ENCODE measurements at regions not wholly inside any gene's neighbourhood (a gene's known extent, or its start where the extent isn't known, plus 50 kb on each side); places are given as distances from the start of the nearest gene placed in this dataset.

- DNase-seq (ENCODE audit: low read depth) = no peak
These were observed 136.5 kb upstream of the ABCA1 start for GRCh38 chr9:105064248-105065097.

DNA sequence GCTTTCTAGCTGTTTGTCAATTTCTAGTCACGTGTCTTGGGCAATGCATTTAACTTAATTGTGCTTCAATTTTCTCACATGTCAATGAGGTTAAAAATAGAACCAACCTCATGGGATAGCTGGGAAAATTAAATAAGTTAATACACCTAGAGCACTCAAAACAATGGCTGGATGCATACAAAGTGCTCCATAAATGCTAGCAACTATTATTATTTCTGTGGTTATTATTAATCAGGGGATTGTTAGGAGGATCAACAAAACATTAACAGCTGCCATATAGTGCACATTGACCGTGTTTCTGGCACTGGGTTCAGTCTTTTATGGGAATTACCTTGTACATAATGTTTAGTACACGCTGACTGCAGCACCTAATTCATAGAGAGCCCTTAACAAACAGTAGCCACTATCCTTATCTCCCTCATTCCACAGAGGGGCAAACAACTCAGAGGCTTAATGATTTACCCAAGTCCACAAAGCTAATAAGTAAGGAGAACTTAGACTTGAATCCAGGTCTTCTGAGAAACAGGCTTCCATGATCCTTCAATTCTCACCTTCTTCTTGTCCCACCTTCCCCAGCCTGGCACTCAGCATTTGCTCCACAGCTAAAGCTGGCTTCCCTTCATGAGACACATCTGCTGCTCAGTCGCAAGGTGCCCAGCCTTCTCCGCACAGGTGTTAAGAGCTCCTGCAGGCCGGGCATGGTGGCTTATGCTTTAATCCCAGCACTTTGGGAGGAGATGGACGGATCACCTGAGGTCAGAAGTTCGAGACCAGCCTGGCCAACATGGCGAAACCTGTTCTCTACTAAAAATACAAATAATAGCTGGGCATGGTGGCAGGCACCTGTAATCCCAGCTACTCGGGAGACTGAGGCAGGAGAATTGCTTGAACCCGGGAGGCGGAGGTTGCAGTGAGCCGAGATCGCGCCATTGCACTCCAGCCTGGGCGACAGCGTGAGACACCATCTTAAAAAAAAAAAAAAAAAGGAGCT, 137.4 kb upstream of the ABCA1 start:
- no peak for DNase-seq (ENCODE audit: low read depth)

- no peak for DNase-seq (ENCODE audit: low read depth)
These were observed 138.4 kb upstream of the ABCA1 start for GRCh38 chr9:105066275-105066865.

DNA sequence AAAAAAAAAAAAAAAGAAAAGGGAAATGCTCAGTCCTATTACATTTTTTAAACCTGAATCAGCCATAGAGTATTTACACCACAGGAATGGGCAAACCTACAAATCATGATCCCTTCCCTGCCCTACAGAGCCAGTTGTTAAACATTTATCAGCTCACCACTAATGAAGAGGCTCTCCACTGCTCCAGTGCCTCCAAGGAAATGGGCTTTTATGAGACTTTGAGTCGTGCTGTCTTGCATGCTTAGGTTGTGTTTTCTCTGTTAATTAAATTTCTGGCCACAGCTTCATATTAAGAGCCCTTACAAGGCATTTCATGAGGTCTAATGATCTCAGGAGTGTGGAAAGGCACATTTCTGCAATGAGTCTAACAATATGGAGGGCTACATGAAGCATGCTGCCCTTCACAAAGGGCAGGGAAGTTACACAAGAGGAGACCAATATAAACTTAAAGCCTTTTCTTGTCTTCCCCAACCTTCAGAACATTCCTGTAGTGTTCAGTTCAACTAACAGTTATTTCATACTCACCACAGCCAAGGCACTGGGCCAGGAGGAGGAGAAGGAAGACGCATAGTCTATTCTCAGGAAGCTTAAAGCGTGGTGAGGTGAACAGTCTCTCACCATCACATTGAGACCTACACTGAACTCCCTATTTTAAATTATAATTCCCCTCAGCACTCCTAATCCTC, 140.1 kb upstream of the ABCA1 start:
- DNase-seq (ENCODE audit: low read depth) = no peak

GRCh38 chr9:105069285-105069684, 141.3 kb upstream of the ABCA1 start:
- no peak for DNase-seq (ENCODE audit: low read depth)

DNA sequence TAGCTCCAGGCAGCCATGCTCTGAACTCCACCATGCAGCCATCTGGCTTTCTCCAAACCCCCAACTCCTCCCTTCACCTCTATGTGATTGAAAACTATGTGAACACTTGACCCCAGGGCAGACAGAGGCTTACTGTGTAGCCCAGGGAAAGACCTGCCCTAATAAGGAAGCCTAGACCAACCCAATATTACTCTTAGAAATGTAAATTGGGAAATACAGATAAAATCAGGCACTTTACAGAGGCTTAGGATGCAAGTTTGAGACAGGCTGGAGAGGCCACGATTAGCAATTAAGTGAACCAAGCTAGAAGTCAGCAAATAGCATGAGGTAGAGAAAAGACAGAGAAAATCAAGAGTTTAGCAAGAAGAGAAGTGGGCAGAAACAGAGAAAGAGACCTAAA, 141.7 kb upstream of the ABCA1 start:
- DNase-seq (ENCODE audit: low read depth) = no peak

DNA sequence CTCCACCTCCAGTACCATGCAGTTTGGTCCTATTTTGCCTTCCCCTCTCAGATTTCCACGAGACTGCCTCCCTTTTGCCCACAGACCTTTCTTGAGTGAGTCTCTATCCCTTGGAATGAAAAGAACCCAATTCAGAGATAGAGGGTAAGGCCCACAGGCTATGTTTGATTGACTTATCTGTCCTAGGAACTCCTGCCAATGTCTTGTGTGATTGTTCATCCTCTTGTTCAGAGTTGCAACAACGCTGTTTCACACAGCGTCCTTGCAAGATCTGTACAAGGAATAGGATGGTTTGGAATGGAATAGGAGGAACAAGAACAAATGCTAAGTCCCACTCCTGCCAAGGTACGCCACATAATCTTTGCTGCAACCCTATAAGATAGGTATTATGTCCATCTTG, 142.2 kb upstream of the ABCA1 start:
- no peak for DNase-seq (ENCODE audit: low read depth)

- no peak for DNase-seq (ENCODE audit: low read depth)
These were observed 144.5 kb upstream of the ABCA1 start for GRCh38 chr9:105072476-105072875.

DNA sequence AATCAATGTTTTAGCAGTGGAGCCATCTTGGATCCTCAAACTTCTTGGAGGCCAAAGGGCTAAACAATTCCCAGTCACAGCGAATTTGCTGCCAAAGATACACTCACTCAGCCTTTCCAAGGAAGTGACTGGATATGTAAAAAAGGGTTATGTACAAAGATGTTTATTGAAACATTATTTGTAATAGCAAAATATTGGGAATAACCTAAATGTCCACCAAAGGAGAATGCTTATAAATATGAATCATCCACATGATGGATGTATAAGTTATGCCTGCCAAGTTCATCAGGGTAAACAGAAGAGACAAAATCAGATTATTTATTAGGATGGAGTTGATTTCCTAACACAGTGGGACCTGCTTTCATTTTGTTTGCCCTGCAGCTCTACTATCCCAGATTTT, 145.2 kb upstream of the ABCA1 start:
- no peak for DNase-seq (ENCODE audit: low read depth)

DNA sequence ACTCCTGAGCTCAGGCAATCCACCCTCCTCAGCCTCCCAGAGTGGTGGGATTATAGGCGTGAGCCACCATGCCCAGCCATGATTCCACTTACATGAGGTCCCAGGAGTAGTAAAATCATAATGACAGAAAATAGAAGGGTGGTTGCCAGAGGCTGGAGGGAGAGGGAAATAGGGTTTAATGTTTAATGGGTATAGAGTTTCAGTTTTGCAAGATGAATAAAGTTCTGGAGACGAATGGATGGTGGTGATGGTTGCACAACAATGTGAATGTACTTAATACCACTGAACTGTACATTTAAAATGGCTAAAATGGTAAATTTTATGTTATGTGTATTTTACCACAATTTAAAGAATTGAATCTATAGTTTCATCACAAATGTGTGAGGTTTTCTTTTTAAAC, 146.5 kb upstream of the ABCA1 start:
- DNase-seq (ENCODE audit: low read depth) = no peak

DNA sequence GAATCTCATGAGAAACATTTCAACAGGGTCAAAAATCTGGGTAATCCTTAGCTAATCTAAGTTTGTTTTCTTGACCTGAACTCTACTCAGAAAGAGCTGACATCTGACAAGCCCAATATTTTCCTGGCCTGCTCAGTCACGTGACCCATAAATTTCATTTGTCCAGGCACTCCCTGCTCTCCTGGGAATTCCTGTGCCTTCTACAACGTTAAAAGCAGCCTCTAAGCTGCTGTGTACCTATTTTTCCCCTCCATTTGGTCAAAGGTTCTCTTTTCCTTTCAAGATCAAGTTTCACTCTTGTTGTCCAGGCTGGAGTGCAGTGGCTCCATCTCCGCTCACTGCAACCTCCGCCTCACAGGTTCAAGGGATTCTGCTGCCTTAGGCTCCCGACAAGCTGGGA, 148.8 kb upstream of the ABCA1 start:
- DNase-seq (ENCODE audit: low read depth) = no peak

- DNase-seq (ENCODE audit: low read depth) = no peak
These were observed 151.5 kb upstream of the ABCA1 start for GRCh38 chr9:105079457-105079856.

DNA sequence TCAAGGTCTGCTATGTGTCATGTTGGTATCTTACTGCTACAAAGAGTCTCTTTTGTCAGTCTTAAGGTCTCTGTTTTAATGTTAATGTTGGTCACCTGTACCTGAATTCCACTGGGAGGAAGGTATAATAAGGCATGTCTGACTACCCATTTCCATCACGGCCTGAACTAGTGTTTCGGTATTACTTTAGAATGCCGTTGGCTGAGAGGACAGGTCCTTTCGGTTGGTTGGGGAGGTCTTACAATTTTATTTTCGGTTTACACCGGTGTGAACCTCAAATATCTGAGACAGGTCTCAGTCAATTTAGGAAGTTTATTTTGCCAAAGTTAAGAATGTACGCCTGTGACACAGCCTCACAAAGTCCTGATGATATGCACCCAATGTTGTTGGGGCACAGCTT, 154.9 kb upstream of the ABCA1 start:
- no peak for DNase-seq (ENCODE audit: low read depth)

DNA sequence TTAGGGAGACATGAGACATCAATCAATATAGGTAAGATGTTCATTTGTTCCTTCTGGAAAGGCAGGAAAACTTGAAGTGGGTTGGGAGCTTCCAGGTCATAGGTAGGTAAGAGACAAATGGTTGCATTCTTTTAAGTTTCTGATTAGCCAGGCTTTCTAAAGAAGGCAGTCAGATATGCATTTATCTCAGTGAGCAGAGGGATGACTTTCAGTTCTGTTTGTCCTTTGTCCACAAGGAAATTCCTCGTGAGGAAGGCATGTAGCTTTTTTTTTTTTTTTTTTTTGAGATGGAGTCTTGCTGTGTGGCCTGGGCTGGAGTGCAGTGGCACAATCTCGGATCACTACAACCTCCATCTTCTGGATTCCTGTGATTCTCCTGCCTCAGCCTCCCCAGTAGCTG, 155.3 kb upstream of the ABCA1 start:
- no peak for DNase-seq (ENCODE audit: low read depth)

DNA sequence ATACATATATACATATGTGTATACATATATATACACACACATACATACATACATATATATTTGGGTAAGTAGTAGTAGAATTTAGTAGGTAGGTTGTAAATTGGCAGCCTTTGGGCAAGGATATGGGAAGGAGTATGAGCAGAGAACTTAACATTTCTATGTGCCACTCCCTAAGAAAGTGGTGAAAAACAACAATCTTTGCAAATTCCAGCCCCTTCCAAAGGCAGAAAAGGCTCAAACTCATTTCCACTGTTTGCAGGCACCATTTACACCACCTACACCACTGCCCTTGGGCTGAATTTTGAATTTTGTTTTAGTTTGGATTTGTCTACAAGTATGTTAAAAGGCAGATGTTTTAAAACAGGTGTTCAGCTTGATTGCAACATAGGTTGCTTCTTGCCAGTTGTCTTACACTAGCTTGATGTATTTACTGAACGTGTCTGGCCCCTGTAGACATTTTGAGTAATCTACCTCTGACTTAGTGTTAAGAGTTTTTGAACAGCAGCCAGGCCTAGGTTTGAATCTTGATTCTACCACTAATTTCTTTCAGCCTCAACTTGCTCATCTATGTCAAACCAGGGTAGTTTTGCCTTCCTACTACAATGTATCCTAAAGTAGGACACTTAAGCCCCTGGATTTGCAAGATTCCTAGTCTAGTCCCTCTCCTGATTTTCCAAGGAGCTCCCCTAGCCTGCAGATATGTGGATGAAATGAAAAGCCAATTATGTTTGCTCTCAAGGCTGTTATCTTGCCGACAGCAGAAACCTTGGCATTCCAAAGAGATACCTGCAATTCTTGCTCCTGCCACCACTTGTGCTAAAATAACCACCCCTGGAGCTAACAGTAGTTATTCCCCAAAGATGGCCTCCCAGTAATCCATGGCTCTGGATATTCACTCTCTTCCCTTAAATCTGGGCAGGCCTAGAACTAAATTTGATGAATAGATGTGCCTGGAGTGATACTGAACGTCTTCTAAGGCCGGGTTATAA, 156.2 kb upstream of the SLC44A1 start:
- no peak for DNase-seq (ENCODE audit: low read depth)

DNA sequence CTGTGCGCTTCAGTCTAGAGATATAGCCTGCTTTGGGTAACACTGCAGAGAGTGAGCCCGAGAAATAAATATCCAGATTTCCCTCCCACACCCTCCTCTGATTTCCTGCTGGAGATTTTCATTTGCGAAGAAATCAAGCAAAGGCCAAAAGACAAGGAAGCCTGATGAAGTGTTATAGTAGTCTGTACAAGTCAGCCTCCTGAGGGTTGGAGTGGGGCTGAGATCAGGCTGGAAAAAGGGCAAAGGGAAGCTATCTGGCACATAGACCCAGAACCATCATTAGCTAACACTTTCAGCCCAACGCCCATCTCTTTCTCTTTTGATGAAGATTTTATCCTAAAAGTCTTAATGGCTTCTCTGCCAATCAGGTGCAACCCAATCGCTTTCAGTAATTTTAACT, 154.6 kb upstream of the SLC44A1 start:
- DNase-seq (ENCODE audit: low read depth) = no peak

GRCh38 chr9:105091004-105091640, 153.3 kb upstream of the SLC44A1 start:
- no peak for DNase-seq (ENCODE audit: low read depth)

DNA sequence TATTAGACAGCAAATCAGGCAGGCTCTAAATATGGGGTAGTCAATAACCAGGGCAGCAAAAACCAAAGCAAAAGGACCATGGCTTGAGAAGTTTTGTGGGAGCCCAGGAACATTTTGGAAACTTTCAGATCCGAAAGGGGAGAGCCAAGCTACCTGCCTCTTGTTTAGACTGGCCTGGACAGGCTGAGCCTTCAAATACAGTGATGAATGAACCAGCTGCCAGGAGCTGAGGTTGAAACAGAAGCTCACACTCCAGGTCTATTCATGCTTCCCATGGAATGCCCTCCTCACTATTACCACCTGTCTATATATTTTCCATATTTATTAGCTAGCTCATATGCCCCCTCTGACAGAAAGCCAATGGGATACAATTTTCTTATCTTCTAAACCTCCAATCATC, 150.8 kb upstream of the SLC44A1 start:
- no peak for DNase-seq (ENCODE audit: low read depth)

DNA sequence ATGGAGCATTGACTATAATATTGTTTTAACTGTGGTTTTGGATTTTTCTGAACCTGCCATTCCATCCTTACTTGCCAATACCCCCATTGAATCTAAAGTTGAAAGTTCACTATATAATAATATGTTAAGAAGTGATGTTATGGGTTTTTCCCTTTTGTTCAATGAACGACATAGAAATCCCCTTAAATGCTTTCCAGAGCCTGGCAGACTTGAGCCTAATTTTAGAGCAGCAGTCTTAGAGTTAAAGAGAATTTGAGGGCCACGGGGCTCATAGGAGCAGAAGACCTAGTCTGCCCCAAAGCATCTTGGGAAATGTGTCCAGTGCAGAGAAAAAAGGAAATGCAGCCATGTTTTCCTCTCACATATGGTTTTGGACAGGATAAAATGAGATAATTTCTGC, 146.1 kb upstream of the SLC44A1 start:
- DNase-seq (ENCODE audit: low read depth) = no peak

DNA sequence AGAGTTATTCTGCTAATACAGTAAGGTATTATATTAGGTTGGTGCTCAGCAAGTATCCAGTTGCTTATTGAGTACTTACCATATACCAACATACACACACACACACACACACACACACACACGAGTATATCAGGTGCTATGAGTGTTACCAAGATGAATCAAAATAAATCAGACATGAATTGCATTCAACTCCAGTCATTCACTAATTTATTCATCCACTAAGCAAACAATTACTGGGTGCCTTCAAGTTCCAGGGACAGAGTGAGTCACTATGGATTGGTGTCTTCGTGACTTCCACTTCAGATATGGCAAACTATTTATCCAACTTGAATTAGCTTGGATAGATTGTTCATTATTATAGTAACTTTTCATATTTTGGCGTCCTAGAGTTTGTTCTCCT, 140.7 kb upstream of the SLC44A1 start:
- no peak for DNase-seq (ENCODE audit: low read depth)
